ENCODE measurements at regions not wholly inside any gene's neighbourhood (a gene's known extent, or its start where the extent isn't known, plus 50 kb on each side); places are given as distances from the start of the nearest gene placed in this dataset.
"Not testable (repeated sequence)": the region's sequence is repeated elsewhere in the genome, so short reads cannot be mapped to it uniquely, and the experiment has no call there.

- DNase-seq (ENCODE audit: low read depth in 2 of 2) = no peak
Measured at GRCh38 chr14:55846826-55847446, 266.9 kb downstream of the KTN1 start.

- DNase-seq (ENCODE audit: low read depth in 2 of 2) = no peak
Measured at GRCh38 chr14:55847766-55848165, 267.8 kb downstream of the KTN1 start.

GRCh38 chr14:55848964-55849363 lies 269.0 kb downstream of the KTN1 start:
- no peak for DNase-seq (ENCODE audit: low read depth in 2 of 2)

- DNase-seq (ENCODE audit: low read depth in 2 of 2) = no peak
Measured at GRCh38 chr14:55849833-55850232, 268.4 kb upstream of the PELI2 start.

GRCh38 chr14:55850825-55851241 lies 267.4 kb upstream of the PELI2 start:
- DNase-seq (ENCODE audit: low read depth in 2 of 2) = no peak

GRCh38 chr14:55851301-55851700 lies 266.9 kb upstream of the PELI2 start:
- no peak for DNase-seq (ENCODE audit: low read depth in 2 of 2)

- DNase-seq (ENCODE audit: low read depth in 2 of 2) = no peak
Measured at GRCh38 chr14:55851961-55852360, 266.2 kb upstream of the PELI2 start.

GRCh38 chr14:55855751-55856150 lies 262.5 kb upstream of the PELI2 start:
- no peak for DNase-seq (ENCODE audit: low read depth in 2 of 2)

- no peak for DNase-seq (ENCODE audit: low read depth in 2 of 2)
Measured at GRCh38 chr14:55858604-55859003, 259.6 kb upstream of the PELI2 start.

GRCh38 chr14:55861561-55861960 lies 256.6 kb upstream of the PELI2 start:
- DNase-seq (ENCODE audit: low read depth in 2 of 2) = not testable (repeated sequence)

GRCh38 chr14:55864890-55865655 lies 253.1 kb upstream of the PELI2 start:
- DNase-seq (ENCODE audit: low read depth in 2 of 2) = no peak

GRCh38 chr14:55867311-55867710 lies 250.9 kb upstream of the PELI2 start:
- DNase-seq (ENCODE audit: low read depth in 2 of 2) = no peak

- DNase-seq (ENCODE audit: low read depth in 2 of 2) = no peak
Measured at GRCh38 chr14:55867719-55868118, 250.5 kb upstream of the PELI2 start.

- no peak for DNase-seq (ENCODE audit: low read depth in 2 of 2)
Measured at GRCh38 chr14:55869397-55870049, 248.7 kb upstream of the PELI2 start.

- DNase-seq (ENCODE audit: low read depth in 2 of 2) = no peak
Measured at GRCh38 chr14:55873169-55873568, 245.0 kb upstream of the PELI2 start.

GRCh38 chr14:55874785-55875184 lies 243.4 kb upstream of the PELI2 start:
- no peak for DNase-seq (ENCODE audit: low read depth in 2 of 2)

- no peak for DNase-seq (ENCODE audit: low read depth in 2 of 2)
Measured at GRCh38 chr14:55877942-55878341, 240.3 kb upstream of the PELI2 start.

GRCh38 chr14:55881577-55882241 lies 236.5 kb upstream of the PELI2 start:
- no peak for DNase-seq (ENCODE audit: low read depth in 2 of 2)

- no peak for DNase-seq (ENCODE audit: low read depth in 2 of 2)
Measured at GRCh38 chr14:55884819-55885218, 233.4 kb upstream of the PELI2 start.

GRCh38 chr14:55889124-55889523 lies 229.1 kb upstream of the PELI2 start:
- DNase-seq (ENCODE audit: low read depth in 2 of 2) = no peak

- DNase-seq (ENCODE audit: low read depth in 2 of 2) = no peak
Measured at GRCh38 chr14:55891692-55892091, 226.5 kb upstream of the PELI2 start.

- DNase-seq (ENCODE audit: low read depth in 2 of 2) = no peak
Measured at GRCh38 chr14:55892906-55893305, 225.3 kb upstream of the PELI2 start.
